ENCODE measurements at regions not wholly inside any gene's neighbourhood (a gene's known extent, or its start where the extent isn't known, plus 50 kb on each side); places are given as distances from the start of the nearest gene placed in this dataset.

- FAIRE-seq: no peak
- no peak for TF ChIP-seq POLR2A (IDR thresholded peaks at IDR 0.05; ENCODE audit: low read depth, low read length)
Measured at GRCh38 chr10:52654201-52654600, 118.4 kb downstream of the MBL2 start.

GRCh38 chr10:52658112-52658511, 114.5 kb downstream of the MBL2 start:
- no peak for FAIRE-seq

More at GRCh38 chr10:52654201-52654600, 118.4 kb downstream of the MBL2 start:
- no peak for DNase-seq (ENCODE audit: insufficient read length, low spot score)

GRCh38 chr10:52659085-52659484, 113.5 kb downstream of the MBL2 start:
- no peak for TF ChIP-seq POLR2A (IDR thresholded peaks at IDR 0.05; ENCODE audit: low read depth, low read length)
- FAIRE-seq (no peak), DNase-seq (ENCODE audit: insufficient read length, low spot score) (no peak)

More at GRCh38 chr10:52658112-52658511, 114.5 kb downstream of the MBL2 start:
- TF ChIP-seq POLR2A (IDR thresholded peaks at IDR 0.05; ENCODE audit: low read depth, low read length): no peak
- no peak for DNase-seq (ENCODE audit: insufficient read length, low spot score)

GRCh38 chr10:52662256-52662655, 110.3 kb downstream of the MBL2 start:
- no peak for TF ChIP-seq POLR2A (IDR thresholded peaks at IDR 0.05; ENCODE audit: low read depth, low read length)
- DNase-seq (ENCODE audit: insufficient read length, low spot score) (no peak), FAIRE-seq (no peak)

- DNase-seq (ENCODE audit: insufficient read length, low spot score) (no peak), FAIRE-seq (no peak)
- TF ChIP-seq POLR2A (IDR thresholded peaks at IDR 0.05; ENCODE audit: low read depth, low read length): no peak
Measured at GRCh38 chr10:52663161-52663560, 109.4 kb downstream of the MBL2 start.

GRCh38 chr10:52664629-52665028, 108.0 kb downstream of the MBL2 start:
- no peak for TF ChIP-seq POLR2A (IDR thresholded peaks at IDR 0.05; ENCODE audit: low read depth, low read length)
- FAIRE-seq (no peak), DNase-seq (ENCODE audit: insufficient read length, low spot score) (no peak)

GRCh38 chr10:52665821-52666220, 106.8 kb downstream of the MBL2 start:
- no peak for DNase-seq (ENCODE audit: insufficient read length, low spot score)
- no peak for TF ChIP-seq POLR2A (IDR thresholded peaks at IDR 0.05; ENCODE audit: low read depth, low read length)
- no peak for FAIRE-seq

- DNase-seq (ENCODE audit: insufficient read length, low spot score): no peak
- no peak for TF ChIP-seq POLR2A (IDR thresholded peaks at IDR 0.05; ENCODE audit: low read depth, low read length)
- no peak for FAIRE-seq
Measured at GRCh38 chr10:52666931-52667330, 105.7 kb downstream of the MBL2 start.

GRCh38 chr10:52668024-52668423, 104.6 kb downstream of the MBL2 start:
- no peak for TF ChIP-seq POLR2A (IDR thresholded peaks at IDR 0.05; ENCODE audit: low read depth, low read length)
- DNase-seq (ENCODE audit: insufficient read length, low spot score) (no peak), FAIRE-seq (no peak)

GRCh38 chr10:52672880-52673279, 99.7 kb downstream of the MBL2 start:
- no peak for DNase-seq (ENCODE audit: insufficient read length, low spot score)
- no peak for FAIRE-seq
- TF ChIP-seq POLR2A (IDR thresholded peaks at IDR 0.05; ENCODE audit: low read depth, low read length): no peak

- no peak for FAIRE-seq
- no peak for TF ChIP-seq POLR2A (IDR thresholded peaks at IDR 0.05; ENCODE audit: low read depth, low read length)
- DNase-seq (ENCODE audit: insufficient read length, low spot score): no peak
Measured at GRCh38 chr10:52673468-52673867, 99.1 kb downstream of the MBL2 start.

- TF ChIP-seq POLR2A (IDR thresholded peaks at IDR 0.05; ENCODE audit: low read depth, low read length): no peak
- no peak for FAIRE-seq
- DNase-seq (ENCODE audit: insufficient read length, low spot score): no peak
Measured at GRCh38 chr10:52674474-52674873, 98.1 kb downstream of the MBL2 start.

- no peak for DNase-seq (ENCODE audit: insufficient read length, low spot score)
- FAIRE-seq: no peak
- no peak for TF ChIP-seq POLR2A (IDR thresholded peaks at IDR 0.05; ENCODE audit: low read depth, low read length)
Measured at GRCh38 chr10:52677086-52677485, 95.5 kb downstream of the MBL2 start.

- TF ChIP-seq POLR2A (IDR thresholded peaks at IDR 0.05; ENCODE audit: low read depth, low read length): no peak
- no peak for FAIRE-seq
Measured at GRCh38 chr10:52678611-52679010, 94.0 kb downstream of the MBL2 start.

GRCh38 chr10:52679117-52679516, 93.5 kb downstream of the MBL2 start:
- DNase-seq (ENCODE audit: insufficient read length, low spot score): no peak
- FAIRE-seq: no peak
- TF ChIP-seq POLR2A (IDR thresholded peaks at IDR 0.05; ENCODE audit: low read depth, low read length): no peak

More at GRCh38 chr10:52678611-52679010, 94.0 kb downstream of the MBL2 start:
- DNase-seq (ENCODE audit: insufficient read length, low spot score): no peak

GRCh38 chr10:52682766-52683165, 89.8 kb downstream of the MBL2 start:
- DNase-seq (ENCODE audit: insufficient read length, low spot score) (no peak), FAIRE-seq (no peak)
- no peak for TF ChIP-seq POLR2A (IDR thresholded peaks at IDR 0.05; ENCODE audit: low read depth, low read length)

Measured in H54 (cell line).